ENCODE measurements at regions not wholly inside any gene's neighbourhood (a gene's known extent, or its start where the extent isn't known, plus 50 kb on each side); places are given as distances from the start of the nearest gene placed in this dataset.
"Not testable (repeated sequence)": the region's sequence is repeated elsewhere in the genome, so short reads cannot be mapped to it uniquely, and the experiment has no call there.

- ATAC-seq (no peak), DNase-seq (no peak)
- Mint-ChIP-seq H3K36me3 (ENCODE audit: low read depth) (peaks cover 4% of the 10 kb centered on the region), H3K4me1 (no peaks in the 10 kb centered on the region), H3K4me3 (no peak overlapping the region), H3K27ac (no peak overlapping the region), H3K27me3 (peaks cover 37% of the 10 kb centered on the region)
- H3K9me3 ChIP-seq (ENCODE audit: control insufficient read depth, low read length, poor library complexity, severe bottlenecking): no peaks in the 10 kb centered on the region
Observed at GRCh38 chr10:30154126-30154525, 94.7 kb upstream of the JCAD start.

- Mint-ChIP-seq H3K36me3 (ENCODE audit: low read depth) (peaks cover 4% of the 10 kb centered on the region), H3K27me3 (peaks cover 43% of the 10 kb centered on the region), H3K4me1 (no peaks in the 10 kb centered on the region), H3K27ac (no peak overlapping the region), H3K4me3 (no peak overlapping the region)
- no peak for DNase-seq
- no peaks in the 10 kb centered on the region for H3K9me3 ChIP-seq (ENCODE audit: control insufficient read depth, low read length, poor library complexity, severe bottlenecking)
- ATAC-seq: no peak
Observed at GRCh38 chr10:30151581-30152389, 92.4 kb upstream of the JCAD start.

- no peaks in the 10 kb centered on the region for H3K9me3 ChIP-seq (ENCODE audit: control insufficient read depth, low read length, poor library complexity, severe bottlenecking)
- DNase-seq: no peak
- ATAC-seq: no peak
- Mint-ChIP-seq H3K27me3 (peaks cover 15% of the 10 kb centered on the region), H3K27ac (no peak overlapping the region), H3K4me1 (no peaks in the 10 kb centered on the region), H3K4me3 (no peak overlapping the region), H3K36me3 (ENCODE audit: low read depth) (no peaks in the 10 kb centered on the region)
Observed at GRCh38 chr10:30141423-30141822, 82.0 kb upstream of the JCAD start.

GRCh38 chr10:30134171-30134945 lies 75.0 kb upstream of the JCAD start:
- Mint-ChIP-seq H3K36me3 (ENCODE audit: low read depth) (peaks cover 2% of the 10 kb centered on the region), H3K27me3 (peaks cover 39% of the 10 kb centered on the region), H3K27ac (no peak overlapping the region), H3K4me3 (no peak overlapping the region), H3K4me1 (no peaks in the 10 kb centered on the region)
- H3K9me3 ChIP-seq (ENCODE audit: control insufficient read depth, low read length, poor library complexity, severe bottlenecking): no peaks in the 10 kb centered on the region
- DNase-seq: no peak
- ATAC-seq: no peak

- Mint-ChIP-seq H3K27ac (no peak overlapping the region), H3K27me3 (peaks cover 45% of the 10 kb centered on the region), H3K36me3 (ENCODE audit: low read depth) (peaks cover 2% of the 10 kb centered on the region), H3K4me3 (no peak overlapping the region), H3K4me1 (no peaks in the 10 kb centered on the region)
- ATAC-seq (no peak), DNase-seq (no peak)
- H3K9me3 ChIP-seq (ENCODE audit: control insufficient read depth, low read length, poor library complexity, severe bottlenecking): no peaks in the 10 kb centered on the region
Observed at GRCh38 chr10:30133198-30133597, 73.8 kb upstream of the JCAD start.

GRCh38 chr10:30131369-30131768 lies 72.0 kb upstream of the JCAD start:
- DNase-seq; ATAC-seq; H3K4me3 Mint-ChIP-seq; H3K36me3 Mint-ChIP-seq (ENCODE audit: low read depth); H3K9me3 ChIP-seq (ENCODE audit: control insufficient read depth, low read length, poor library complexity, severe bottlenecking); H3K27ac Mint-ChIP-seq; H3K4me1 Mint-ChIP-seq: not testable (repeated sequence)
- H3K27me3 Mint-ChIP-seq: peaks cover 49% of the 10 kb centered on the region

- not testable (repeated sequence) for H3K4me1 Mint-ChIP-seq
- peaks cover 50% of the 10 kb centered on the region for H3K27me3 Mint-ChIP-seq
Observed at GRCh38 chr10:30129326-30129725, 69.9 kb upstream of the JCAD start.

GRCh38 chr10:30127120-30127541 lies 67.7 kb upstream of the JCAD start:
- ATAC-seq: no peak
- peaks cover 44% of the 10 kb centered on the region for H3K27me3 Mint-ChIP-seq

More at GRCh38 chr10:30129326-30129725, 69.9 kb upstream of the JCAD start:
- not testable (repeated sequence) for ATAC-seq; H3K9me3 ChIP-seq (ENCODE audit: control insufficient read depth, low read length, poor library complexity, severe bottlenecking); H3K36me3 Mint-ChIP-seq (ENCODE audit: low read depth); DNase-seq; H3K4me3 Mint-ChIP-seq; H3K27ac Mint-ChIP-seq

GRCh38 chr10:30125496-30125895 lies 66.1 kb upstream of the JCAD start:
- DNase-seq: no peak

More at GRCh38 chr10:30127120-30127541, 67.7 kb upstream of the JCAD start:
- H3K27ac Mint-ChIP-seq: no peak overlapping the region
- no peaks in the 10 kb centered on the region for H3K4me1 Mint-ChIP-seq
- no peak for DNase-seq
- H3K36me3 Mint-ChIP-seq (ENCODE audit: low read depth): peaks cover 2% of the 10 kb centered on the region
- H3K9me3 ChIP-seq (ENCODE audit: control insufficient read depth, low read length, poor library complexity, severe bottlenecking): no peaks in the 10 kb centered on the region
- H3K4me3 Mint-ChIP-seq: no peak overlapping the region

GRCh38 chr10:30124704-30125103 lies 65.3 kb upstream of the JCAD start:
- no peak for ATAC-seq
- no peaks in the 10 kb centered on the region for H3K36me3 Mint-ChIP-seq (ENCODE audit: low read depth)
- H3K4me3 Mint-ChIP-seq: no peak overlapping the region
- no peak for DNase-seq
- H3K27me3 Mint-ChIP-seq: peaks cover 30% of the 10 kb centered on the region
- no peaks in the 10 kb centered on the region for H3K9me3 ChIP-seq (ENCODE audit: control insufficient read depth, low read length, poor library complexity, severe bottlenecking)
- H3K27ac Mint-ChIP-seq: no peak overlapping the region
- H3K4me1 Mint-ChIP-seq: no peaks in the 10 kb centered on the region

More at GRCh38 chr10:30125496-30125895, 66.1 kb upstream of the JCAD start:
- H3K4me3 Mint-ChIP-seq: no peak overlapping the region
- H3K4me1 Mint-ChIP-seq: no peaks in the 10 kb centered on the region
- ATAC-seq: no peak
- H3K27me3 Mint-ChIP-seq: peaks cover 37% of the 10 kb centered on the region
- H3K36me3 Mint-ChIP-seq (ENCODE audit: low read depth): peaks cover 2% of the 10 kb centered on the region
- no peaks in the 10 kb centered on the region for H3K9me3 ChIP-seq (ENCODE audit: control insufficient read depth, low read length, poor library complexity, severe bottlenecking)
- no peak overlapping the region for H3K27ac Mint-ChIP-seq

GRCh38 chr10:30121401-30121800 lies 62.0 kb upstream of the JCAD start:
- Mint-ChIP-seq H3K27ac (no peak overlapping the region), H3K36me3 (ENCODE audit: low read depth) (no peaks in the 10 kb centered on the region), H3K4me3 (no peak overlapping the region), H3K27me3 (peaks cover 11% of the 10 kb centered on the region), H3K4me1 (no peaks in the 10 kb centered on the region)
- ATAC-seq (no peak), DNase-seq (no peak)
- no peaks in the 10 kb centered on the region for H3K9me3 ChIP-seq (ENCODE audit: control insufficient read depth, low read length, poor library complexity, severe bottlenecking)

- no peaks in the 10 kb centered on the region for H3K9me3 ChIP-seq (ENCODE audit: control insufficient read depth, low read length, poor library complexity, severe bottlenecking)
- no peak for ATAC-seq
- no peaks in the 10 kb centered on the region for H3K4me1 Mint-ChIP-seq
- DNase-seq: no peak
- no peak overlapping the region for H3K27ac Mint-ChIP-seq
- H3K27me3 Mint-ChIP-seq: peaks cover 5% of the 10 kb centered on the region
- no peak overlapping the region for H3K4me3 Mint-ChIP-seq
- no peaks in the 10 kb centered on the region for H3K36me3 Mint-ChIP-seq (ENCODE audit: low read depth)
Observed at GRCh38 chr10:30118590-30118989, 59.2 kb upstream of the JCAD start.

GRCh38 chr10:30117812-30118501 lies 58.6 kb upstream of the JCAD start:
- no peaks in the 10 kb centered on the region for H3K9me3 ChIP-seq (ENCODE audit: control insufficient read depth, low read length, poor library complexity, severe bottlenecking)
- DNase-seq (no peak), ATAC-seq (no peak)
- Mint-ChIP-seq H3K4me3 (no peak overlapping the region), H3K4me1 (no peaks in the 10 kb centered on the region), H3K36me3 (ENCODE audit: low read depth) (no peaks in the 10 kb centered on the region), H3K27ac (no peak overlapping the region), H3K27me3 (peaks cover 5% of the 10 kb centered on the region)
